Stimulated activated naive CD4-positive, alpha-beta T cell treated with Interleukin-2 at 50 U/mL for 16 hours (primary cell): ENCODE measurements at regions not wholly inside any gene's neighbourhood (a gene's known extent, or its start where the extent isn't known, plus 50 kb on each side); places are given as distances from the start of the nearest gene placed in this dataset.

Source experiments
- DNase-seq: peaks from one replicate; lab custom pipeline; 2025; lab: John Stamatoyannopoulos, UW

DNA sequence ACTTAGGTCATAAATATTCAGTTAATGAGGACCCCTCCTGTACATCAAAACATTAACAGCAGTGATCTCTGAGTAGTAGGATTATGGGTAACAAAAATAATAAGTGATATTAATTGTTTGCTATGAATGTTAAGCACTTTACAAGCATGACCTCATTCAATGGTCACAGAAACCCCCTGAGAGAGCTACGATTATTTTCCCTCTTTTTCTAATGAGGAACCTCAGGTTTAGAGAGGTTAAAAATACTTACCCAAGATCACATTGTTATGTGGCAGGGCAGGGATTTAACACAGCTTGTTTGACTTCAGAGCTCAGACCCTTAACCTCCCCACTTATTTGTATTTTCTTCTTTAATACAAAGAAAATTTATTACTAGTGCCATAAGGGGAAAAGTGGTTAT, 228.2 kb downstream of the TBL1XR1 start:
- no peak for DNase-seq

- DNase-seq, result no peak
Measured at GRCh38 chr3:176968631-176969030, 228.7 kb downstream of the TBL1XR1 start.

GRCh38 chr3:176967522-176967921, 229.8 kb downstream of the TBL1XR1 start:
- DNase-seq, result no peak

GRCh38 chr3:176964661-176965060, 232.6 kb downstream of the TBL1XR1 start:
- no peak for DNase-seq

DNA sequence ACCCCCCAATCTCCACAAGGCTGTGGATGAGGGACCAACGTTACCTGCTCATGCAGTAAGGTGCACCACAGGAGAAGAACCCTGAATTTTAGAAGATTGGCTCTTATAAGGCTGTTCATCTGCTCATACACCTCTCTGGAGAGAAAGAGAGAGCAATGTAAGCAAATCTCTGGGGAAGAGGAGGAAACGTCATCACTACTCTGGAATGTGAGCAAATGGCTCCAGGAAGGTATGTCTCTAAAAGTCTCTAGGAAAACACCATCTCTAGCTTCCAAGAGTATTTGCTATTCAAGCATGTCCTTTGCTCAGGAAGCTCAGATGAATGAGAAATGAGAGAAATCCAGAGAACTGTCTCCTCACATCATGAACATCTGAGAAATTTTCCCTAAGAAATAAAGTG, 235.4 kb downstream of the TBL1XR1 start:
- DNase-seq, result no peak

DNA sequence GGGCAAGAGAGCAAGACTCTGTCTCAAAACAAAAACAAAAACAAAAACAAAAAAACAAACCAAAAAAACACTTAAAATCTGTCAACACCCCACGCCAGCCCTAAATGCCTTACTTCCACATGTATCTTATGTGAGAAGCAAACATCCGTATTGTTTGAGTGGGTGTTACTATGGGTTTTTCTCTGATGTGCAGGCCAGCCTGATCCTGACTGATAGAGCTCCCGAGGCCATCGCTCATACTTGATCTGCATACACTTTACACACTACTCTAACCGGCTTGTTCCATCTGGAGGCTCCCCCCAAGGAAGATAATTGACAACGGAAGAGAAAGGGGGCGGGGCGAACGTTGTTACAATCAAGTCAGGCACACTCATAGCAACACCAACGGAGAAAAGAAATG, 237.4 kb downstream of the TBL1XR1 start:
- no peak for DNase-seq

DNA sequence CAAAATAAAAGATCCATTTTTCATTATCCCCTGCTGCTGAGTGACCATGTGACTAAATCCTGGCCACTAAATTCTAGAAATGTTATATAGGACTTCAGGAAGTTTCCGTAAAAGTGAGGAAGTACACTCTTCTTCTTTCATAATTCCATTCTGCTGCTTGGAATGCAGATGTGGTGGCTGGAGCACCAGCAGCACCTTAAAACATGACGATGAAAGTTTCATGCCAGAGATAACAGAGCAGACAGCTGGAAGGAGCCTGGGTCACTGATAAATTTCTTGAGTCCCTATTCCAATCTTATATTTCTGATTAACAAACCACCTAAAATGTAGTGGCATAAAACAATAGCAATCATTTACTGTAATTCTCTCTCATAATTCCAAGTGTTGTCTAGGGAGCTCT, 238.7 kb downstream of the TBL1XR1 start:
- no peak for DNase-seq

- no peak for DNase-seq
Measured at GRCh38 chr3:176954517-176954916, 242.8 kb downstream of the TBL1XR1 start.

DNA sequence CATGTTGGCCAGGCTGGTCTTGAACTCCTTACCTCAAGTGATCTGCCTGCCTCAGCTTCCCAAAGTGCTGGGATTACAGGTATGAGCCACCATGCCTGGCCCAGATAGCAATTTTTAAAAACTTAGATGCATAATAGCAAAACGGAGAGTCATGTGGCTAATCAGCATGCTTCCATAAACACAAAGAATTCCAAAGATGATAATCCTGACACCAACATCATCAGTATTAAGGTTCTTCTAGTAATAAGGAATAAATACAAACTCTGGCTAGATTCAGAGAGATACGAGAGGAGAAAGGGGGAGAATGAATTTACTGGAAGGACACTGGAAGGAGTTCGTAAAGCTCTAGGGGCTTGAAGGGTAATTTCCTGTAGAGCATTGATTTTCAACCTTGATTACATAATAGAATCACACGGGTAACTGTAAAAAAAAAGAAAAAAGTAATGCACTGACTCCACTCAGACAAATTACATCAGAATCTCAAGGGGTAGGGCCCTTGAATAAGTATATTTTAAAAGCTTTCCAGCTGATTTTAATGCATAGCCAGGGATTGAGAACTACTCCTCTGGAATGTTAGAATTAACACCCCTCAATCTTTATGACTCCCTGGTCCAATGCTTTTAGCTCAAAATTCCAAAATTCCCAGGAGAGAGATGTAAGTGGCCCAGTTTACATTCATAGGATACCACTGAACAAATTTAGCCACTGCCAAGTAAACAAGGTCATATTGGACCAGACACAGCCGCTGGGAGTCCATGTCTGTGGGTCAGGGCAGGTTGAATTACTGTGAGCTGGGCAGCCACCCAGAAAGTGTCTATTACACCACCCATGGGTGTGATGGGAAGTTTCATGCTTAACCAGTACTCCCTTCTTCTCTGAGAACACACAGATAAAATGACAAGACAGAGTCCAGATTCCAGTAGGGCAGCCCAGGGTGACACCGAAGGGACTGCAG, 243.9 kb downstream of the TBL1XR1 start:
- DNase-seq, result no peak

DNA sequence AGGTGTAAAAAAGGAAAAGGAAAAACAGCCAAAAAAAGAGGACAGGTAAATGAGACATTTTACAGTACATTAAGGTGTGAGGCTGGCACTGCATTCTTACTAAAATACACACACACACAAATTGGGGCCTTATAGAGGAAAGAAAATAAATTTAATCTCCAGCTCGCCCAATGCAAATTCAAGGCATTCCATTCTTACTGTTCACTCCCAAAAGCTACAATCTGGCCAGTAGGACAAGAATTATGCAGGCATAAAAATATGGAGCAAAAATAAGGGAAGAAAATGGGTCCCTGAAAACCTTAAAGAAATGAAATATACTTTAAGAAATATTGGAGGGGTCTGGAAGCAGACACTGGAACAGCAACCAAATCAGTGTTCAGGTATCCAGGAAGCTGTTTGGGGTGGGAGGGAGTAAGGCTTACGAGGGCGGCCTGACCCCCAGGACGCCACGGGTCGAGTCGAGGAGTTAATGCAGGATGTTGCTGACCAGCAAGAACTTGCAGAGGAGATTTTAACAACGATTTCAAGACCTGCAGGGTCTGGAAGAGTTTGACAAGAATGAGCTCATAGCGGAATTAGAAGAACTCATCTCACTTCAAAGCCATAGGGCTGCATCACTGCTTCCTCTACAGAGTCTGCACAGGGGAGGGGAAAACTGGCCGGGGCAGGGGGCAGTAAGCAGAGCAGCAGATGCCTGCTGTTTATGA, 245.5 kb downstream of the TBL1XR1 start:
- no peak for DNase-seq

GRCh38 chr3:176951144-176951543, 246.1 kb downstream of the TBL1XR1 start:
- no peak for DNase-seq

DNA sequence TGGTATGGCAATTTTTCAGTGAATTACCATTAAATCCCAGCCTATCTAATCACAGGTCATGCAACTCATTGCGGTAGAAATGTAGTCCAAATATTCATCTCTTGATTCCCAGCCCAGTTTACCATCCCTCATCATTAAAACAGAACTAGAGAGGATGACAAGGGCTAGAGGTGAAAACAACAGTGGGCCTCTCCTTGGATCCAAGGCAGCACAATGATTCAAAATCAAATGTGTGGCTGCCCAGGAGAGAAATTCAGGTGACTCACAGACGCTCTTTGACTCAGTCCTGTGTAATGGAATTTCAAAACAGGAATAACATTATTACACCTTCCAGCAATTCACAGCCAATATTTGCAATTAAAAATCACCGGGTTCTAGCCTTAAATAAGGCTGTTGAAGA, 246.5 kb downstream of the TBL1XR1 start:
- DNase-seq, result no peak

- no peak for DNase-seq
Measured at GRCh38 chr3:176948151-176948550, 249.1 kb downstream of the TBL1XR1 start.

- no peak for DNase-seq
Measured at GRCh38 chr3:176946202-176946601, 251.1 kb downstream of the TBL1XR1 start.

GRCh38 chr3:176942305-176942704, 255.0 kb downstream of the TBL1XR1 start:
- DNase-seq, result no peak

DNA sequence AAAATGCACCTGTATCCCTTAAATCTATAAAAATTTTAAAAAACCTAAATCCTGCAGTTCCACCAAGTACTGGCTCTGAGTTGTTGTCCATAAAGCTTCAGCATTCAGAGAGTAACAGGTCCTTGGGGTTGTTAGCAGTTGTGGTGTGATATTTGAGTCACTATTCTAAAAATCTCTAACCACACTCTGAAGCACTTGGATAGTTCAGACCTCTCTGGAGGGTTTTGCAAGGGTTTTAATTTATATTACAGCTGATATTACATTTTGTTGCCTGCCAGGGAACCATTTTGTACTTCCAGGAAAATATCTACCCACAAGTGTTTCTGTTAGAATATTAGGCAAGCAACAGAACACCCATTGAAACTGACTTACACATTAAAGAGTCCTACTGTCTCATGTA, 255.6 kb downstream of the TBL1XR1 start:
- no peak for DNase-seq

DNA sequence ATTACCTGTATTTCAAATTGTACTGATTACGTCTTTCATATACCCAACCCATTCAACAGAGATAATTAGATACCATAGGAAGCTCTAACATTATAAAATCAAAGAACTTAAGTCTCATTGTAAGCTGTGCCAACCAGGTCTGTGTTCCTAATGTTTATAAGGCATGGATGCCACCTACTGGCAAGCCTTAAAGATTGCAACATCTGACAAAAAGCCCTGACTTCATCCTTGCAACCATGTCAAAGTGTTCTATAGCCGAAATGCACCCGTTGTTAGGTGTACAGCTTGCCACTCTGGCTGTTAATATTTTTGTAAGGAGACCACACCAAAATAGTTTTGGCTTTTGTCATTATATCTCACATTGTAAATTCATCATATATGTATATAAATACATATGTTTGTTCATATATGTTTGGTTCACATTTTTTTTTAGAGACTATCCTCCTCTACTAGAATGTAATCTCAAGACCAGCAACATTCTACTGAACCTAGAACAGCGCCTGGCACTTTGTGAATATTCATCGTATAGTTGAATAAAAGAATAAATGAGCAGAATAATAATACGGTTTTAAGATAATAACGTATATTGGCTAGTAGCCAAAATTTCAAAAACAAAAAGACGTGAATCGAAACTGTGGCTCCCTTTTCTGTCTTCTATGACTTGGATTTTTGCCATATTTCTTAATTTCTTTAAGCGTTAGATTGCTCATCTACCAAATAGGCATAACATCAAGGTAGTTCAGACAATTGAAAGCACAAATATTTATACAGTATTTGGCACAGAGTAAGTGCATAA, 258.1 kb downstream of the TBL1XR1 start:
- DNase-seq, result no peak

GRCh38 chr3:176937994-176938393, 259.3 kb downstream of the TBL1XR1 start:
- no peak for DNase-seq

DNA sequence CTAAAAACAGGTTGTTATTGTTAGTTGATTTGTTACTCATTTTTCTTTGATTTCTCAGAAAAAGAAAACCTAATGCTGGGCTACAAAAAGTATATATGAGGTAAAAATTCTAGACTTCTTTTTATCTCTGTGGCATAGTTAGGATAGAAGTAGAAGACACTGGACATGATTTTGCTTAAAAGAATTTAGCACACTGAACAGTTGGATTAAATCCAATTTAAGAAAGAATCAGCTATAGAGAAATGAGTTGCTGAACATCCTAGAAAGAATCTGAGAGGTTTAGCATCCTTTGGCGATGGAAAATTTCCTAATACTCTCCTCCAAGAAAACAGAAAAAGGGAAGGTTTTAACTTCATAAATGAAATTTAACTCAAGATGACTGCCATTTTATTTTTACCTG, 259.7 kb downstream of the TBL1XR1 start:
- DNase-seq, result no peak

DNA sequence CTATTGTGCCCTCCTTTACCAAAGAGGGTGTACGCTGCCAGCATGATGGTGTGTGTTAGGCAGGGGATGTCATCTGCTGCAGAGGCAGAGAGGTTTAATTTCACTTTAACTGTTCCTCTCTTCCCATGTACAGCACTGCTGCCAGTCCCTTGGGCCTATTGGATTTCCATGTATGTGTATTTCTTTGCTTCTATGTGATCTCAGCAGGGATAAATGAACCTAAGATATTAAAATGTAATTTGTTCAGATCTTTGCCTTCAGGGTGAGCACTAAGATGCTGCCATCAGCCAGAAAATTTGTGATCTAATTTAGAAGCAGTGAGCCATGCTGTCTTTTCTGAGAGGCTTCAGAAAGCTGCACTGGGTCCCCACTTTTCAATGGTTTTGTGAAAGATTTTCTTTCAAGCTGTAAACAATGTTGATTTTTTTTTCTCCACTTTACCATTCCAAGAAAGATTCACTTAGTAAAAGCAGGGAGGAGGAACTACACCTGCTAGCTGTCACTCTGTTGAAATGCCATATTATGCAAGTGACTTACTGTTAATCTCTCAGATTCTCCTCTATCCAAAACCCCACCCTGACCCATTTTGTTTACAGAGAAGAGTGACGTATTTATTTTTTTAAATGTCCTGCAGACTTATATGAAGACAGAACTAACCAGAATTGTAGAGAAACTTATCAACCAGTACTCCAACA, 261.9 kb downstream of the TBL1XR1 start:
- DNase-seq, result no peak

DNA sequence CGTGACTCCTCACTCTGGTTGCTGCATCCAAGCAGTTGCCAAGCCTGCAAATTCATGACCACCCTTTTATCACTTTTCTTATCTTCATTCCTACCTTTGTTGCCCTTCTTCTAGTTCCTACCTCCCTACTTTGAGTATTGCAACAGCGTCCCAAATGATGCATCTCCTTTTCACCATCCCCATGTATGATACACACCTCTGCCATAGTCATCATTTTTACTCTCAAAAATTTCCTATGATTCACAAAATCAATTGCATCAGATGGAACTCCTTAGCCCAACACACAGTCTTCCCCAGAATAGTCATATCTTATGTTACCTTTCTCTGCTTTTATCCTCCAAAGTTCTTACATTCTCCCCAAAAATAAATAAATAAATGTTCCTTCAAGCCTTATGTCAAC, 262.6 kb downstream of the TBL1XR1 start:
- no peak for DNase-seq

DNA sequence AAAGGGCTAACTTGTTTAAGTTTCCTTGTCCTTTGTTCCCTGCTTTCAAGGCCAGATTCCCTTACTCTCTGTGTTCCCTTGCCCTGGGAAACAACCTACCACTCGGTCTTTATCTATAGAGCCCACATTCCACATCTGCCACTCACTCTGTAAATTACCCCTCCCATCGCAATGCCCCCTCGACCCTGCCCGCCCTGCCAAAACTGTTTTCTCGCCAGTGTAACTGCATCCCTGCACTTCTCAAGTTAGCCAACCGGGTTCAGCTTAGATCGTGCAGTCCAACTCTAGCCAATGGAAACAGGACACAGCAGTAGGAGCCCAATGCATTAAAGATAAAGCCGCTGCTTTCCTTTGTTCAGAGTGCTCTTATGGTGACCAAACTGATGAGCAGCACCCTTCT, 263.6 kb downstream of the TBL1XR1 start:
- no peak for DNase-seq
